ENCODE measurements at regions not wholly inside any gene's neighbourhood (a gene's known extent, or its start where the extent isn't known, plus 50 kb on each side); places are given as distances from the start of the nearest gene placed in this dataset.

GRCh38 chrX:39430551-39430950 is 629.3 kb downstream of the MID1IP1 start:
- TF ChIP-seq CTCF (IDR thresholded peaks at IDR 0.05) (no peak), POLR2A (IDR thresholded peaks at IDR 0.05) (no peak), EP300 (IDR thresholded peaks at IDR 0.05) (no peak)

Data from ovary (tissue), 3 donors.